Heart right ventricle (tissue), 16 donors: ENCODE measurements at regions not wholly inside any gene's neighbourhood (a gene's known extent, or its start where the extent isn't known, plus 50 kb on each side); places are given as distances from the start of the nearest gene placed in this dataset.

ENCODE experiments used
- ATAC-seq, 8 donors: fragments of 200-7000 bp; cut with Tn5 transposase; one replicate each; pipeline ENCODE4 v1.9.1; 2020; ENCODE audit warnings: mild to moderate bottlenecking in 8 of 8, moderate library complexity in 8 of 8, moderate number of reproducible peaks in 1 of 8
- DNase-seq, 2 donors: peaks; one replicate each; pipeline ENCODE4 v3.0.0-alpha.2; 2020
- H3K27ac ChIP-seq, 10 donors: fragments of 200-600 bp; sonication (generic) in 2 of 10; one replicate each; pipeline versions ENCODE4 v1.5.0 to v1.8.0; 2020 to 2022; ENCODE audit warnings: mild to moderate bottlenecking in 3 of 10
- H3K27me3 ChIP-seq, 7 donors: fragments of 200-600 bp; one replicate each; pipeline ENCODE4 v1.8.0; 2021 to 2022; ENCODE audit warnings: mild to moderate bottlenecking in 2 of 7
- H3K36me3 ChIP-seq, 9 donors: fragments of 200-600 bp; sonication (generic) in 1 of 9; one replicate each; pipeline versions ENCODE4 v1.5.0 to v1.8.0; 2020 to 2022; ENCODE audit warnings: mild to moderate bottlenecking in 2 of 9
- H3K4me1 ChIP-seq, 9 donors: fragments of 200-600 bp; sonication (generic) in 1 of 9; one replicate each; pipeline versions ENCODE4 v1.5.0 to v1.8.0; 2020 to 2022; ENCODE audit warnings: mild to moderate bottlenecking in 4 of 9
- H3K4me3 ChIP-seq, 10 donors: fragments of 200-600 bp; sonication (generic) in 2 of 10; one replicate each; pipeline versions ENCODE4 v1.5.0 to v1.8.0; 2020 to 2022; ENCODE audit warnings: mild to moderate bottlenecking in 7 of 10, moderate library complexity in 2 of 10
- H3K9me3 ChIP-seq, 11 donors: fragments of 200-600 bp in 10 of 11; sonication (generic) in 2 of 11; one replicate each; pipeline versions ENCODE4 v1.5.0 to v1.8.0; 2013 to 2022; ENCODE audit warnings: mild to moderate bottlenecking in 2 of 11, control low read depth in 1 of 11, moderate library complexity in 1 of 11
- CTCF ChIP-seq, 9 donors: fragments of 200-600 bp; sonication (generic) in 2 of 9; IDR thresholded peaks; one replicate each; pipeline versions ENCODE4 v1.5.0 to v1.8.0; 2021 to 2022; ENCODE audit warnings: antibody characterized with exemption in 9 of 9, mild to moderate bottlenecking in 5 of 9, moderate library complexity in 1 of 9
- WGBS, 2 donors: extraction: QIAGEN DNeasy Blood & Tissue Kit; methylation state at CpG; one replicate each; pipeline ENCODE4 v1.1.7; 2013; ENCODE audit warnings: inconsistent platforms in 1 of 2; 5-methylcytosine and 5-hydroxymethylcytosine counted together
- intact Hi-C, 10 donors: fragments of 100-400 bp; cut with DNase I; formaldehyde crosslinking; loops; one replicate each; pipeline versions ENCODE4 v1.11.1 to v1.14.2; 2022
- donor health status: Arrhythmogenic right ventricular cardiomyopathy.
- donor health status: ischemic (EF 13 %, LVEDD 7.1; RV severe dilation, severe dysfunction).
- donor health status: healthy with polysubstance abuse.
- donor health status: DM: no; HTN: yes; CAD: no.
- donor health status: DM: no; HTN: no; CAD: no.
- donor health status: ischemic (EF 25% LVEDD 6.9; RV normal size, moderate dysfunction).
- donor health status: ischemic (EF 25% LVEDD 5.7; RV mildly dilated, moderate dysfunction).
- donor health status: healthy.
- donor health status: DM: yes; HTN: yes; CAD: no.
- donor health status: Ischemic cardiomyopathy.
- donor health status: ischemic (EF 35%, LVEDD 5.7; RV mildly dilated, moderate dysfunction).
- donor health status: nonischemic (EF 11% LVEDD 7.7; RV severe dilation, severe dysfunction).
- donor health status: DM: yes; HTN: yes; CAD: no.
- donor health status: PGD.
- donor health status: ischemic (EF 29% LVEDD 5.4; RV normal size, mild dysfunction).
- donor health status: nonischemic (EF 23%, LVEDD 6.1; RV moderate dilation, normal function).

- intact Hi-C loops, result no loop called here
- ATAC-seq (peak in 1 of 8 donors; percentile 49), DNase-seq (no peak)
- Histone ChIP-seq H3K36me3 (no peaks in the 10 kb centered on the region), H3K27ac (no peak overlapping the region), H3K27me3 (no peaks in the 10 kb centered on the region), H3K4me3 (no peak overlapping the region), H3K9me3 (no peaks in the 10 kb centered on the region), H3K4me1 (no peaks in the 10 kb centered on the region)
- WGBS, 2 donors, result 52 to 59% methylated on average over 4 of the region's 4 CpGs
- TF ChIP-seq CTCF (IDR thresholded peaks at IDR 0.05), result peak in 3 of 9 donors; percentile 9 to 33 (median 17)
Observed at GRCh38 chr12:76713130-76713529, 50.8 kb upstream of the ZDHHC17 start.

DNA sequence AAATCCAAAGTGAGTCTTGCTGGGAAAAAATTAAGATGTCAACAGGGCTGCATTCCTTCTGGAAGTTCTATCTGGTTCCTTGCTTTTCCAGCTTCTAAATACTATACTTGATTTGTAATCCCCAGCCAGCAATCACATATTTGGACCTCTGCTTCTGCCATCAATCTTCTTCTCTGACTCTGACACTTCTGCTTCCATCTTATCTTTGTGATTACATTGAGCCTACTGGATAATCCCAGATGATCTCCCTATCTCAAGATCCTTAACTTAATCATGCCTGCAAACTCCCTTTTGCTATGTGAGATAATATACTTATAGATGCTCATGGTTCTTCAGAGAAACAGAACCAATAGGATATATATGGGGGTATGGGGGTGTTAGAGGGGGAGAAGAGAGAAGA lies 49.9 kb upstream of the ZDHHC17 start:
- Histone ChIP-seq H3K27ac (no peak overlapping the region), H3K4me3 (no peak overlapping the region), H3K36me3 (no peaks in the 10 kb centered on the region), H3K4me1 (no peaks in the 10 kb centered on the region), H3K27me3 (no peaks in the 10 kb centered on the region), H3K9me3 (no peaks in the 10 kb centered on the region)
- ATAC-seq, result no peak
- TF ChIP-seq CTCF (IDR thresholded peaks at IDR 0.05), result no peak
- intact Hi-C loops, result no loop called here
- DNase-seq, result no peak
